Spleen (tissue), 7 donors: ENCODE measurements at regions not wholly inside any gene's neighbourhood (a gene's known extent, or its start where the extent isn't known, plus 50 kb on each side); places are given as distances from the start of the nearest gene placed in this dataset.

Experiments
- CTCF ChIP-seq, 11 experiments: fragments of 200-600 bp in 7 of 11; fragments of 450-650 bp in 4 of 11; sonication (generic) in 4 of 11; IDR thresholded peaks in 8 of 11; conservative IDR thresholded peaks in 3 of 11; 1 replicate in 7 of 11; 2 replicates in 4 of 11; pipeline versions ENCODE4 v1.4.0 to v1.8.0; 2016 to 2021; ENCODE audit warnings: antibody characterized with exemption in 11 of 11, inconsistent platforms in 4 of 11, mild to moderate bottlenecking in 1 of 11
- POLR2A ChIP-seq, 3 donors: fragments of 450-650 bp; IDR thresholded peaks; one replicate each; pipeline ENCODE4 v1.5.1; 2017; ENCODE audit warnings: antibody characterized with exemption in 3 of 3, mild to moderate bottlenecking in 1 of 3
- POLR2AphosphoS5 ChIP-seq, 3 donors: sonication (generic); formaldehyde crosslinking; IDR thresholded peaks; one replicate each; pipeline ENCODE4 v1.5.1; 2017; ENCODE audit warnings: antibody characterized with exemption in 3 of 3
- donor health status: DM: no; HTN: no; CAD: no; lungs with moderate emphysema.
- donor health status: DM: no; HTN: no; CAD: no.
- donor health status: DM: no; HTN: no; CAD: no.

GRCh38 chr10:10946081-10946480 is 71.6 kb upstream of the CELF2 start:
- TF ChIP-seq CTCF (IDR thresholded peaks at IDR 0.05 in 8 of 11, conservative IDR thresholded peaks at IDR 0.05 in 3 of 11) (no peak), POLR2AphosphoS5 (IDR thresholded peaks at IDR 0.05) (no peak), POLR2A (IDR thresholded peaks at IDR 0.05) (no peak)
